Lower leg skin (tissue), 3 donors: ENCODE measurements at regions not wholly inside any gene's neighbourhood (a gene's known extent, or its start where the extent isn't known, plus 50 kb on each side); places are given as distances from the start of the nearest gene placed in this dataset.

ENCODE experiments used
- POLR2A ChIP-seq, 2 donors: fragments of 450-650 bp; IDR thresholded peaks; one replicate each; pipeline ENCODE4 v1.6.1; 2016 to 2017; ENCODE audit warnings: antibody characterized with exemption in 2 of 2, mild to moderate bottlenecking in 1 of 2, moderate library complexity in 1 of 2
- TF ChIP-seq, protein P1 (sequence below), 3 donors: fragments of 450-650 bp; IDR thresholded peaks; one replicate each; pipeline ENCODE4 v1.5.1; 2016; ENCODE audit warnings: antibody characterized with exemption in 3 of 3, mild to moderate bottlenecking in 3 of 3, moderate library complexity in 2 of 3

DNA sequence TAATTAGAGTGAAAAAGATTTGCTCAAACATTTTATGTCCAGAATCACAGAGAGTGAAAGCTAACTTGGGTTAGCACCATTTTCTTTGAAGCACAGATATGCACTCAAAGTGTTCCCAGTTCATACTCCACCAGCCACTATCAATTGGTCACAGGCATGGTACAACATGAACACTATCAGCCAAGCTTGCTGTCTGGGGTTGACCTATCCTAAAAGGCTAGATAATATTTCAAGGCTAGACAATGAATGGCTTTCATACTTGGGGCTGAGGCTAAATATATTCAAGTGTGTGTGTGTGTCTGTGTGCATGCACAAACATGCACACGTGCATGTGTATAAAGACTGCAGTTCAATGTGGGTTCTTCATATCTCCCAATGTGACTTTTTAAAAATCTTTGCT, 783.0 kb upstream of the GJE1 start:
- TF ChIP-seq, protein P1, sequence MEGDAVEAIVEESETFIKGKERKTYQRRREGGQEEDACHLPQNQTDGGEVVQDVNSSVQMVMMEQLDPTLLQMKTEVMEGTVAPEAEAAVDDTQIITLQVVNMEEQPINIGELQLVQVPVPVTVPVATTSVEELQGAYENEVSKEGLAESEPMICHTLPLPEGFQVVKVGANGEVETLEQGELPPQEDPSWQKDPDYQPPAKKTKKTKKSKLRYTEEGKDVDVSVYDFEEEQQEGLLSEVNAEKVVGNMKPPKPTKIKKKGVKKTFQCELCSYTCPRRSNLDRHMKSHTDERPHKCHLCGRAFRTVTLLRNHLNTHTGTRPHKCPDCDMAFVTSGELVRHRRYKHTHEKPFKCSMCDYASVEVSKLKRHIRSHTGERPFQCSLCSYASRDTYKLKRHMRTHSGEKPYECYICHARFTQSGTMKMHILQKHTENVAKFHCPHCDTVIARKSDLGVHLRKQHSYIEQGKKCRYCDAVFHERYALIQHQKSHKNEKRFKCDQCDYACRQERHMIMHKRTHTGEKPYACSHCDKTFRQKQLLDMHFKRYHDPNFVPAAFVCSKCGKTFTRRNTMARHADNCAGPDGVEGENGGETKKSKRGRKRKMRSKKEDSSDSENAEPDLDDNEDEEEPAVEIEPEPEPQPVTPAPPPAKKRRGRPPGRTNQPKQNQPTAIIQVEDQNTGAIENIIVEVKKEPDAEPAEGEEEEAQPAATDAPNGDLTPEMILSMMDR (IDR thresholded peaks at IDR 0.05): no peak
- no peak for TF ChIP-seq POLR2A (IDR thresholded peaks at IDR 0.05)
